PC-9 (cell line): ENCODE measurements at regions not wholly inside any gene's neighbourhood (a gene's known extent, or its start where the extent isn't known, plus 50 kb on each side); places are given as distances from the start of the nearest gene placed in this dataset.

Experiments
- EZH2 ChIP-seq: fragments of 200-600 bp; sonication (generic); IDR thresholded peaks from 2 replicates; pipeline ENCODE4 v1.8.0; 2017; ENCODE audit warnings: antibody characterized with exemption, low read depth
- TF ChIP-seq, protein P1 (sequence below): fragments of 200-600 bp; sonication (generic); conservative IDR thresholded peaks from 2 replicates; pipeline ENCODE4 v1.6.1; 2017; ENCODE audit warnings: mixed run types, antibody characterized with exemption, mild to moderate bottlenecking, moderate library complexity

DNA sequence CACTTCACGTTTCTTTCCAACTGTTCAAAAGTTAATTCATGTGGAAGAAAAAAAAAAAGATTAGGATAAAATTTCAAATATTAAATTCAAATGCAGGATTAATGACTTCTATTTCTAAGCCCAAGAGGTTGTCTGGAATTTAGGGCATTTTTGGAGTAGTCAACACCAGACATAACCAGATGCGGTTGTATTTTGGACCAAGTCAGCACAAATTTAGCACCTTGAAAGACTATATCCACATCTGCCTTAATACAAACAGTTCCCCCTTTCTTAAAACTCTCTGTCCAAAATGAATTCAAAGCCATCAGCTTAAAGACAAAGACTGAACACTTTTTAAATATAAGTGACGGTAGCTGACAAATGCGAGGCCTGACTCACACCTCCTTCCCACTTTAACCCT, 282.9 kb downstream of the C16orf95 start:
- TF ChIP-seq, protein P1, sequence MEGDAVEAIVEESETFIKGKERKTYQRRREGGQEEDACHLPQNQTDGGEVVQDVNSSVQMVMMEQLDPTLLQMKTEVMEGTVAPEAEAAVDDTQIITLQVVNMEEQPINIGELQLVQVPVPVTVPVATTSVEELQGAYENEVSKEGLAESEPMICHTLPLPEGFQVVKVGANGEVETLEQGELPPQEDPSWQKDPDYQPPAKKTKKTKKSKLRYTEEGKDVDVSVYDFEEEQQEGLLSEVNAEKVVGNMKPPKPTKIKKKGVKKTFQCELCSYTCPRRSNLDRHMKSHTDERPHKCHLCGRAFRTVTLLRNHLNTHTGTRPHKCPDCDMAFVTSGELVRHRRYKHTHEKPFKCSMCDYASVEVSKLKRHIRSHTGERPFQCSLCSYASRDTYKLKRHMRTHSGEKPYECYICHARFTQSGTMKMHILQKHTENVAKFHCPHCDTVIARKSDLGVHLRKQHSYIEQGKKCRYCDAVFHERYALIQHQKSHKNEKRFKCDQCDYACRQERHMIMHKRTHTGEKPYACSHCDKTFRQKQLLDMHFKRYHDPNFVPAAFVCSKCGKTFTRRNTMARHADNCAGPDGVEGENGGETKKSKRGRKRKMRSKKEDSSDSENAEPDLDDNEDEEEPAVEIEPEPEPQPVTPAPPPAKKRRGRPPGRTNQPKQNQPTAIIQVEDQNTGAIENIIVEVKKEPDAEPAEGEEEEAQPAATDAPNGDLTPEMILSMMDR = no peak
- no peak for TF ChIP-seq EZH2
